GM12891 (cell line): ENCODE measurements at regions not wholly inside any gene's neighbourhood (a gene's known extent, or its start where the extent isn't known, plus 50 kb on each side); places are given as distances from the start of the nearest gene placed in this dataset.

Source experiments
- PAX5 ChIP-seq: IDR thresholded peaks from 2 replicates; pipeline ENCODE4 v1.6.1; 2011; ENCODE audit warnings: low read length, moderate library complexity, mild to moderate bottlenecking; ENCODE audit not compliant: insufficient read depth, severe bottlenecking
- POLR2A ChIP-seq: IDR thresholded peaks from 2 replicates; pipeline ENCODE4 v1.6.1; 2011; ENCODE audit warnings: low read depth, low read length, control low read depth
- POLR2AphosphoS5 ChIP-seq: IDR thresholded peaks from 2 replicates; pipeline ENCODE4 v1.6.1; 2011; ENCODE audit warnings: low read depth, low read length, control low read depth

DNA sequence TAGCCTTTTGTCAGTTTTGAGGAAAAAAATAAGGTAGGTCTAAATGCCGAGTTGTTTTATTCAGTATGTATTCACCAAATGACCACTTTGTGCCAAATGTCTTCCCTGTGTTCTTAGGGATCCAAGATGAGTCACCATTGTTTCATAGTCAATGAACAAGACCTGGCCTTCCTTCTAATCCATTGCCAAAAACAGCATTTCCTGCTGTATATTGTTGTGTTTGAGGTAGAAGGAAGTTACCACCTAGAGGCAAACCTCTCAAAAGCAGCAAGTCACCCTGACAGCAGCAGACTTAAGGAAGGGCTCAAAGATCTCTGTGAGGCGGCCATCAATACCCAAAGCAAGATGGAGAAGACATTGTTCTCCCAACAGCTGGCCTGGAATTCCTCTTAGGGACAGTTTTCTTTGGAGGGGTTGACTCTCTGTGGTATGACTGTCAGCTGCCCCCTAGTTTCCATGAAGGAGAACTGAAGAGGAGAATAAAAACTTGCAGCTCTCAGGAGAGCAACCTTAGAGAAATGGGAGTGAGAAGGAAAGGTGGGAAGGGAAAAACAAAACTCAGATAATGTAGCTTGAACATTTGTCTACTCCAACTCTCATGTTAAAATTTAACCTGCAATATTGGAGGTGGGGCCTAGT is 328.3 kb downstream of the LRATD1 start:
- no peak for TF ChIP-seq POLR2AphosphoS5
- no peak for TF ChIP-seq POLR2A
- no peak for TF ChIP-seq PAX5
